Dedifferentiated amniotic fluid mesenchymal stem cell (primary cell): ENCODE measurements at regions not wholly inside any gene's neighbourhood (a gene's known extent, or its start where the extent isn't known, plus 50 kb on each side); places are given as distances from the start of the nearest gene placed in this dataset.
"Not testable (repeated sequence)": the region's sequence is repeated elsewhere in the genome, so short reads cannot be mapped to it uniquely, and the experiment has no call there.

Experiments
- DNase-seq: peaks from one replicate; pipeline ENCODE4 v3.0.0-alpha.2; 2016; ENCODE audit errors: extremely low spot score

- DNase-seq, result not testable (repeated sequence)
Observed at GRCh38 chr16:18152832-18153231, 183.7 kb downstream of the NPIPA8 start.

- DNase-seq, result not testable (repeated sequence)
Observed at GRCh38 chr16:18148132-18148531, 188.4 kb downstream of the NPIPA8 start.

- DNase-seq, result not testable (repeated sequence)
Observed at GRCh38 chr16:18146601-18147142, 189.9 kb downstream of the NPIPA8 start.

- not testable (repeated sequence) for DNase-seq
Observed at GRCh38 chr16:18142066-18142465, 194.5 kb downstream of the NPIPA8 start.

DNA sequence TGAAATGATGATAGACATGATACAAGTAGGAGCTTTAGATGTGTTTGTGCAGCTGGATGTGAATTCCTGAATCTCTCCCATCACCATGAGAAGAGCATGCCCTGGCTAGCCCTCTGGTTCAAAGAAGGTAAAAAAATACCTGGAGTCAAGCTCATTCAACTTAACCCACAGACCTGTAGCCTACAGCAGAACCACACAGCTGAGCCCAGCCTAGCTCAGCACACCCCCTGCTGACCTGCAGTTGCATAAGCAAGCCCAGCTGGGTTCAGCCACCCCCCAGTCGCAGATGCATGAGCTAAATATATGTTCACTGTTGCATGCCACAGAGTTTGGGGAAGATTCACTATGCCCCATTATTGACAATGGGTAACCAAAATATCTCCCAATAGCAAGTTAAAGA lies 200.2 kb downstream of the NPIPA8 start:
- not testable (repeated sequence) for DNase-seq

- DNase-seq, result not testable (repeated sequence)
Observed at GRCh38 chr16:18135024-18135423, 201.5 kb downstream of the NPIPA8 start.

DNA sequence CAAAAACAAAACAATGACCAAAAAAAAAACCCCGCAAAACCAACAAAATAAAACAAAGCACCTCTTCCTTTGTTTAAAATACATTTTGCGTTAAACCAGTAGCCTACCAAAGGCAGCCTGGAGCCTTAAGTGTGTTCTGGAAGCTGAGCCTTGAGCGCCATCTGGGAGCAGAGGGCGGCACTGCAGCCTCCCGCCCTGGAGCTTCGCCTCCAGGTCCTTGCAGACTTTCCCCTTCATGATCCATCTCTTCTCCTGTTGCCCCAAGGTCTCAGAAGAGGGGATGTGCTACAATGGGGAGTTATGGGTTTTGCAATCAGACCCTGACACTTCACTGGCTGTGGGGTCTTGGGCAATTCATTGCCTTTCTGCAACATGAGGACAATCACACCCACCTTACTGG lies 204.9 kb downstream of the NPIPA8 start:
- not testable (repeated sequence) for DNase-seq

GRCh38 chr16:18130478-18131120 lies 205.9 kb downstream of the NPIPA8 start:
- DNase-seq, result not testable (repeated sequence)

DNA sequence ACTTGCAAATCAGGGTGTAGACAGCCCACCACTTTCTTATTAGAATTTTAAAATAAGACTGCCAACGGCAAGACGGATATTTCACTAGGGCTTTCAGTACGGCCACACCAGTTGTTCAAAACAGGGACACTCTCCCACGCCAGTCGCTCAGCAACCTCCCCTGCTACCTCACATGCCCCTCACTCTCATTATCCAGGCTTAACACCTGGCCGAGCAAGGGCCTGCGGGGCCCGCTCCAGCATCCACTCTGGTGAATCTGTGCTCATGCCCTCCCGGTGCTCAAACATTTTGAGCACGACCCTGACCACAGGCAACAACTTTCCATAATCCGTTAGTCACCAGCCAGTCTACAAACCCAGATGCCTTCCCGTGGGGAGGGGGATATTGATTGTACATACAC lies 209.5 kb downstream of the NPIPA8 start:
- DNase-seq, result not testable (repeated sequence)

DNA sequence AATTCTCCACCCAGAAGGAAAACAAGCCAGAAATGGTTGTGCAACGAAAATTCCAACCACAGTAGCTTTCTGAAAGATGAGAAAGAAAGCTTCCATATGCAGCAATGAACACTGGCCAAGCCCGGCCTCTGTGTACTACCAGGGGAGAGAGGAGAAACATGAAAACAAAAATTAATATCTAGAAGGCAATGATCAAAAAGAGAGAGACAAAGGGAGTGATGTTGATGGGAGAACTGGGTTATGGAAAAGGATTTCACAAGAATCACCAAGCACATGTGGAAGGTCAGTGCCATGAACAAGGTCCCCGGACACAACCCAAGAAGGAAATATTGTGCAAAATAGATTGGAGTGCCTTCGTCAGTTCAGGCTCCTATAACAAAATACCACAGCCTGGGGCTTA lies 217.4 kb downstream of the NPIPA8 start:
- not testable (repeated sequence) for DNase-seq

DNA sequence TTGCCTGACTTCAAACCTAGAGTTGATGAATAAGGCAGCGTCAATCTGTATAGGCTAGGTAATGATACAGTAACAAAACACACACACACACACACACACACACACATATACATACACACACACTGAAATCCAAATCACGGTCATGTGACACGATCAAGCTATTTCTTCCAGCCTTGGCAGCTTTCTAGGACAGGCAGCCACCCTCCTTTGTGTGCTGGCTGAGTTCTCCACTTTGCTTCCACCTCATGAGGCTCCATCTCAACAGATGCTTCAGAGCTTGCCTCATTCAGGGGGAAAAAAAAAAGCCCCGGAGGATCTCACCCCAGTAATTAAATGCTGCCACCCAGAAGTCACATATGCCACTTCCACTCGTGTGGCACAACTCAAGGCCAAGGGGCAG lies 217.9 kb downstream of the NPIPA8 start:
- not testable (repeated sequence) for DNase-seq

- DNase-seq, result not testable (repeated sequence)
Observed at GRCh38 chr16:18118071-18118470, 218.5 kb downstream of the NPIPA8 start.

DNA sequence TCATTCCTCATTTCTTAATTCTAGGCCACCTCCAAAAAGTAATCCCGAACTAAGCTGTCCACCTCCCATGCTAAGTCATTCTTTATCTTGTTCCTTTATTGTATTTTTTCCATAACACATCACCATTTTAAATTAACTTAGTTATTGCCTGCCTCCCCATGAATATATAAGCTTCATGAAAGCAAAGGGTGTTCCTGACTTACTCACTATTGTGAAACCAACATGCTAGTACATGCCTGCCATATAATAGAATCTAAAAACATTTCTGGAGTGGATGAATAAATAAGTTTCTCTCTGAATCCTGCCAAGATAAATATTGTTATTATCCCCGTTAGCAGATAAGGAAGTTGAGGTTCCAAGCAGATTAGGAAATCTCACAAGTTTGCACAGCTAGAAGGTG lies 232.1 kb downstream of the NPIPA8 start:
- not testable (repeated sequence) for DNase-seq

DNA sequence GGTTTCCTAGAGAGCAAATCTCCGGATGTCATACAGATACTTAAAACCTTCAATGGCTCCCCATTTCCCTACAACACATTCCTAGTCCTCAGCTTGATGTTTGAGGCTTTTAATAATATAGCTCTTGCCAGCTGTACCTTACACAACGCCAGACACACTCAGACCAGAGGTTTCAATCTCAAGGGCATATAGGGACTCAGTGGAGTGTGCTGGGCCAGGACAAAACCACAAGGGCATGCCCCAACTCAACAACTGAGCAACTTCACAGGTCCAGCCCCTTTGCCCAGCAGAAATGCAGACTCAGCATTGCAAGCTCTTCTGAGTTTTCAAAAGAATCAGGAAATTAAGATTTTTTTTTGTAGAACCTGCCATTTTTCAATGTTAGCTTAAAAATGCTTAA lies 235.5 kb downstream of the NPIPA8 start:
- DNase-seq, result not testable (repeated sequence)

- not testable (repeated sequence) for DNase-seq
Observed at GRCh38 chr16:18092605-18093004, 243.9 kb downstream of the NPIPA8 start.

GRCh38 chr16:18080658-18081363 lies 255.7 kb downstream of the NPIPA8 start:
- DNase-seq, result not testable (repeated sequence)

- not testable (repeated sequence) for DNase-seq
Observed at GRCh38 chr16:18077910-18078309, 258.6 kb downstream of the NPIPA8 start.

DNA sequence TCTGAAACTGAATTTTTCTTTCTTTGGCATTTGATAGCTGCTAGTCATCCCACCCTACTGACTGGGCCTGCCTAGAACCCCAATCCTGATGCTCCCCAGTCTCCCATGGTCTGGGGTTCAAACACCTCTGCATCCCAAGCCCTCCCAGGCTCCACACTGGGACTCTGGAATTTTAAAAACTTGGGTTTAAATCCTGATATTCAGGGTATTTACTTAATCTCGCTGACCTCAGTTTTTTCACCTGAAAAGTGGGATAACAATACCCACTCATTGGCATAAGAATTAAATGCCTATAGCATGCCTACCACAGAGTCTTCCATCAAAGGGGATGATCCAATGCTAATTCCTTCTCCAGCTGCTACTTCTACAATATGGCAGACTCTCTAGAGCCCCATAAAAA lies 264.4 kb downstream of the NPIPA8 start:
- DNase-seq, result no peak

DNA sequence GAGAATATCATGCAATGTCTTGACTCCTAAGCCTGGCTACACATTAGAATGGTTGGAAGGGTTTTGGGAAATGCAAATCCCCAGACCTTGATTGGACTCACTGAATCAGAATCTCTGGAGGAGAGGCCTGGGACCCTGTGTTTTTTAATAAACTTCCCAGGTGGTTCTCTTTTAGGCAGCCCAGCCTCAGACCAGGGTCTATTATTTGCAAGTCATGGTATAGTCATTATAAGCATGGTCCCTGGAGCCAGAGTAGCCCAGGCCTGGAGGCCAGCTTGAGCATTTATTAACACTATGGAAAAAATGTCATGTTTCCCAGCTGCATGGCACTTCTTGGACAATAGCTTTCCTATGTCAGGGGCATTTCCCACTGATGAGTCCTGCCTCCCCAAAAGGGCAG lies 266.9 kb downstream of the NPIPA8 start:
- no peak for DNase-seq

- DNase-seq, result no peak
Observed at GRCh38 chr16:18068477-18068876, 268.1 kb downstream of the NPIPA8 start.

GRCh38 chr16:18062713-18063112 lies 273.8 kb downstream of the NPIPA8 start:
- DNase-seq, result no peak

- DNase-seq, result no peak
Observed at GRCh38 chr16:18060351-18060750, 276.2 kb downstream of the NPIPA8 start.

- no peak for DNase-seq
Observed at GRCh38 chr16:18059577-18059976, 277.0 kb downstream of the NPIPA8 start.
